GM21723 (cell line): ENCODE measurements at regions not wholly inside any gene's neighbourhood (a gene's known extent, or its start where the extent isn't known, plus 50 kb on each side); places are given as distances from the start of the nearest gene placed in this dataset.
A peak's percentile ranks its signal among the peaks of the same experiment; 100 is the strongest.

ENCODE experiments used
- ATAC-seq: cut with Tn5 transposase; IDR thresholded peaks from one replicate; pipeline ENCODE4 v1.9.1; 2021; ENCODE audit warnings: mild to moderate bottlenecking, moderate library complexity; ENCODE audit not compliant: unreplicated experiment

- ATAC-seq = no peak
Observed at GRCh38 chr11:19347911-19348310, 107.2 kb upstream of the E2F8 start.

GRCh38 chr11:19345848-19346681 is 105.3 kb upstream of the E2F8 start:
- peak; percentile 52 for ATAC-seq

GRCh38 chr11:19345519-19345847 is 104.7 kb upstream of the E2F8 start:
- ATAC-seq = peak; percentile 48

- peak; percentile 46 for ATAC-seq
Observed at GRCh38 chr11:19344661-19345518, 104.1 kb upstream of the E2F8 start.

GRCh38 chr11:19342036-19342435 is 101.3 kb upstream of the E2F8 start:
- ATAC-seq = no peak

- no peak for ATAC-seq
Observed at GRCh38 chr11:19338375-19338774, 97.6 kb upstream of the E2F8 start.

GRCh38 chr11:19337779-19338178 is 97.0 kb upstream of the E2F8 start:
- ATAC-seq = no peak

GRCh38 chr11:19336331-19336730 is 95.6 kb upstream of the E2F8 start:
- ATAC-seq = no peak

- ATAC-seq = peak; percentile 94
Observed at GRCh38 chr11:19332476-19332875, 91.7 kb upstream of the E2F8 start.

- ATAC-seq = no peak
Observed at GRCh38 chr11:19330416-19330815, 89.7 kb upstream of the E2F8 start.

- ATAC-seq = no peak
Observed at GRCh38 chr11:19329970-19330369, 89.2 kb upstream of the E2F8 start.

- ATAC-seq = no peak
Observed at GRCh38 chr11:19328586-19329311, 88.0 kb upstream of the E2F8 start.

GRCh38 chr11:19327280-19327679 is 86.5 kb upstream of the E2F8 start:
- no peak for ATAC-seq

GRCh38 chr11:19326499-19326898 is 85.8 kb upstream of the E2F8 start:
- ATAC-seq = no peak

- ATAC-seq = no peak
Observed at GRCh38 chr11:19323502-19323901, 82.8 kb upstream of the E2F8 start.

GRCh38 chr11:19321351-19321750 is 80.6 kb upstream of the E2F8 start:
- ATAC-seq = no peak

- no peak for ATAC-seq
Observed at GRCh38 chr11:19320827-19321226, 80.1 kb upstream of the E2F8 start.

- ATAC-seq = no peak
Observed at GRCh38 chr11:19316434-19316833, 75.7 kb upstream of the E2F8 start.

GRCh38 chr11:19315511-19315910 is 74.8 kb upstream of the E2F8 start:
- no peak for ATAC-seq

- no peak for ATAC-seq
Observed at GRCh38 chr11:19313140-19313539, 72.4 kb upstream of the E2F8 start.

- peak; percentile 79 for ATAC-seq
Observed at GRCh38 chr11:19311308-19312030, 70.7 kb upstream of the E2F8 start.
